ENCODE measurements at regions not wholly inside any gene's neighbourhood (a gene's known extent, or its start where the extent isn't known, plus 50 kb on each side); places are given as distances from the start of the nearest gene placed in this dataset.

DNA sequence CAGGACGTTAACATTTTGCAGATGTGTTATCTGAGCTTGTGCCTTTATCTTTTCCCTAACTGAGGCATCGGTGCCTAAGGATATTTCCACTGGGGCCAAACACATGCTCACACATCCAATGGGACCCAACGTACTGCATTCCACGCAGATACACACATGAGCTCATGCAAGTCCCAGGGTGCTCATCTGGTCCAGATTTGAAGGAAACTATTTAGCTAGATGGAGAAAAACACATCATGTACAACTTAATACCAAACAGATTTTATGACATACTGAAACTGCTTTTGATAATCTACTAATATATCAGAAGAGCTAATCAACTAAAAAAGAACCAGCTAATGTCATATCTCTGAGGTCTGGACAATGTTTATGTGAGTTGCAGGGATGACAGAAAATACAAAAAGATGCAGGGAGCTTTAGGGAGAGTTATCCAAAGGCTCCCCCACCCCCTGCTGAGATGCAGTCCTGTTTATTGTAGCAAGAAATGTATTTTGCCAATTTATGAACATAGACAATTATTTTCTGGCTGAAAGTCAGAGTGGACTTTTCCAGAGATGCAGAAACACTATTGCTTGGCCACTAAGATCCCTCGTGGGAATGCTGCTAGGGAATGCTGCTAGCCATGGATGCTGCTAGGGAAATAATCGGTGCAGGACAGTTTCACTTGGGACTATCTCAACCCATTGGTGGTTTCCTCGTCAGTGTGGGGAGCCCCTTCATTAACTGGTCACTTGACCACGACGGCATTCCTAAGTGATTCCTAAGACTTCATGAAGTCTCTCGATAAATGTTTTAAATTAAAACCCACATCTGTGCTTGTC, 172.8 kb downstream of the SMIM20 start:
- Histone ChIP-seq H3K4me3 (no peak overlapping the region), H3K27ac (peak overlapping the region in 3 of 21 experiments; percentile 6 to 70 (median 47))

DNA sequence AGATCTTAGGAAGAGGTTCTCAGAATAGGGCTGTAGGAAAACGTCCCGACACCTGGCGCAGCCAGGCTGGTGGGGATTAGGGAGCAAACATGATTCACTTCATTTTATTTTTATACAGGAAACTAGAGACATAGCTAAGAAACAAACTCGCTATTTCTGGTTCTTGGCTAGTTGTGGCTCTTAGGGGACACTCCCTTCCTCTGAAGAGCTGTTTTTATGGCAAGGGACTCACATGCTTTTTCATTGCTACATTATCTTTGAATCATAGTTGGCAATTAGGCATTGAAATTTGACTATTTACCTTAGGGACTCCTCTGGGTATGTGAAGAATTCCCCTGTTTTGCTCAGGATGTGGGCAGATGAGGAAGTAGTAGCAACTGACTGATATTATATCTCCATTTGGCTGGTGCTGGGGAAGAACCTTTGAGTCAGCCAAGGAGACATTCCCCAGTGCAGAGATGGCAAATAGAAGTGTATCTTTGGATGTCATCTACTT, 174.5 kb downstream of the SMIM20 start:
- Histone ChIP-seq H3K27ac (peak overlapping the region in 12 of 21 experiments; percentile 2 to 70 (median 42)), H3K4me3 (no peak overlapping the region)

DNA sequence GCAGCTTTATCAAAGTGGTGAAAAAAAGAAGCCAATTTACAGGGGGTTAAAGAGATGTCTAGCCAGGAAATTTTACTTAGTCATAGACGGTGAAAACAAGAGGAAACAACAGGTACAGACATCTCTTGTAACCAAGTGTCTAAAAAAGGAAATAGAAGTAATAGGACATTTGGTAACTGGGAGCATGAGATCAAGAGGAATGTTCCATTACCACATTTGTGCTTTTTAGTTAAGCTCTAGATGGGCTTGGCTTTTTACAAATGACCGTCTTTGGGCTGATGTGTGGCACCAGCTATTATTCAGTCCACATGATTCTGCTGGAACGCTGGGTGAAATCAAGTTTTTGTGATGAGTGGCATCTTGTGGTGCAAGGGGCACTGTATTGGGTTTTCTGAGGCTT, 179.5 kb downstream of the SMIM20 start:
- Histone ChIP-seq H3K4me3 (no peak overlapping the region), H3K27ac (peak overlapping the region in 3 of 21 experiments; percentile 38 to 58 (median 50))

DNA sequence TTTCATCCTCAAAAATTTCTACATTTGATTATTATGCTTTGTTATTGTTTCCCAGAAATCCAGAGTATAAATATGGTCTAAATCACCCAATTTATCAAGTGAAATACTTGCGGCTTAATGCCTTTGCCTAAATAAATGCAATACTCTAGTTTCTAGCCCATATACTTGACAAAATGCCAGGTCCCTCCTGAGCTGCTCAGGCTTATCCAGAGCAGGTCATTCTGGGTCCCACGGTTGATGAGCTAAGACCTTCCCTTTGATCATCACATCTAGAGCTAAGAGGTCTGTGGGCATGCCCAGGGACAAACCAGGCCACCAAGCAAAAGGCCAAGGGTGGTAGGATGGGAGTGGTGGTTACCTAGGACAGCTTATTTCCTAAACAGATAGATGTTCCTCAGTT, 180.1 kb downstream of the SMIM20 start:
- peak overlapping the region in 3 of 21 experiments; percentile 13 to 58 (median 50) for H3K27ac ChIP-seq
- no peak overlapping the region for H3K4me3 ChIP-seq

DNA sequence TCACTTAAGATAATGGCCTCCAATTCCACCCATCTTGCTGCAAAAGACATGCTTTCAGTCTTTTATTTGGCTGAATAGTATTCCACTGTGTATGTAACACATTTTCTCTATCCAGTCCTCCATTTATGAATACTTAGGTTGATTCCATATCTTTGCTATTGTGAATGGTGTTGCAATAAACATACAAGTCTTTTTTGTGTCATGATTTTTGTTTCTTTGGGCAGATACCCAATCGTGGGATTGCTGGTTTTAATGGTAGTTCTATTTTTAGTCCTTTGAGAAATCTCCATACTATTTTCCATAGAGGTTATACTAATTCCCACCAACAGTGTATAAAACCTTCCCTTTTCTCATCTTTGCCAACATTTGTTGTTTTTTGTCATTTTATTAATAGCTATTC, 180.9 kb downstream of the SMIM20 start:
- Histone ChIP-seq H3K27ac (no peak overlapping the region), H3K4me3 (no peak overlapping the region)

DNA sequence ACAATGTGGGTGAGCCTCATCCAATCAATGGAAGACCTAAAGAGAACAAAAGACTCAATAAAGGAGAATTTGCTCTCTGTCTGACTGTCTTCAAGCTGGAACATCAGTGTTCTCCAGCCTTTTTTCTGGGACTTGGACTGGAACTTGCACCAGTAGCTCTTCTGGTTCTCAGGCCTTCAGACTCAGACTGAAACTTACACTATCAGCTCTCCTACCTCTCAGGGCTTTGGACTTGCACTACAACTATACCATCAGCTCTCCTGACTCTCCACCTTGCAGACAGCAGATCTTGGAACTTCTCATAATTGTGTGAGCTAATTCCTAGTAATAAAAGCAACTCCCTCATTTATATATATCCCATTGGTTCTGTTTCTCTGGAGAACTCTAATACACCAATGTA, 185.9 kb downstream of the SMIM20 start:
- Histone ChIP-seq H3K4me3 (no peak overlapping the region), H3K27ac (no peak overlapping the region)

DNA sequence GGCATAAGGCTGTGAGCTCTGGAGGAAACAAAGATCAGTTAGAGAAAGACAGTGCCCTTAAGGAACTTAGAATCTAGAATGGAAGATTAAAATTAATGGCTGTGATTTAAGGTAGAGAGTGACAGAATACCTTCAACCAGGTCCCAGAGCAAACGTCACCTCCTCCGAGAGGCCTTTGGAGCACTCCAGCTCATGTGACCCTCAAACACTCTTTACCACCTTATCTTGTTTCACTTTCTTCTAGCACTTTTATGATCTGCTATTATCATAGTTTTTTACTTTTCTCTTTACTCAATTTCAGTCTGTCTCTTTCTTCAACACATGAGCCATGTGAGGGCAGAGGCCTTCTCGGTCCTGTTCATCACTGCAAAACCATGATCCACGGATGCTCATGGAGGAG, 187.0 kb downstream of the SMIM20 start:
- no peak overlapping the region for H3K27ac ChIP-seq
- H3K4me3 ChIP-seq, result no peak overlapping the region

DNA sequence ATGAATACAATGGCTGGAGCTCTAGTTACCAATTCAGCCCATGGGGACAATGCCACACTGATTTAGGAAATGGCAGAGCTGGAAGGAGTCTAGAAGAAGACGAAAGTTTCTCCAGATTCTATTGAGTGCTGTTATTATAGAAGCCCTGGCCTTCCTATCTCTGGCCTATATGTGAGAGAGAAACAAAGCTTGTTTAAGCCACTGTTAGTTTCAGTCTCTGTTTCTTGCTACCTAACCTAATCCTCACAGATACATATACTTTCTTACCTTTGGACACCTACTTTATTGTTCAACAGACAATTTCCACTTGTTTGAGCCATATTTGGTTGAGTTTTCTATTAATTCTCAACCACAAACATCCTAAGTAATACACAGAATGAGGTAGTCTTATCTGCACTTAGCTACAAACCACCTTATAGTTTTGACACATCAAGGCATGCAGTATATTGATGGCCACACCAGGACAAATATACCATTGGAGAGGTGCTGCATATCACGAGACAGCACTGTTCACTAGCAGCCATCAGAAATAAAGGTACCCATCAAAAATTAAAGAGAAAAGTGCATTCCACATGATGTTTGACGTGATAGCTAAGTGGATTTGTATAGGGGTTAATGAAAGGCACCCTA, 190.2 kb downstream of the SMIM20 start:
- no peak overlapping the region for H3K27ac ChIP-seq

DNA sequence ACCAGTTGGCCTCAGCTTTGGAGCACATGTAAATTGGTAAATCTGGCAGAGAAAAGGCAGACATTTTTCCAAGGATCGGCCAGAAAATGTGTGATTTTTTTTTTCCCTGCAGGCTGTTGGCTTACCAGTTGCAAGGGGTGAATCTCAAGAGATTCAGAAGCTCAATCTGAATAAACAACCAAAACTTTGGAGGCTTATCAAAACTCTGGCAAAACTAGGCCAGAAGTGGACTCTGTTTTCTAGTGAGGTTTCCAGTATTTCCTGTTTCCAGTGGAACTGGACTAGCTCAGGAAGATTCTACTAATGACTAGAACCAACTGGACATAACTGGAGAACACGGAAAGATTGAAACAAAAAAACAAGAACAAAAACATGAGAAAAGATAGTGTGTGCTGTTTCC, 191.3 kb downstream of the SMIM20 start:
- H3K27ac ChIP-seq, result no peak overlapping the region
- H3K4me3 ChIP-seq, result no peak overlapping the region

More for the DNA sequence above, 190.2 kb downstream of the SMIM20 start:
- no peak overlapping the region for H3K4me3 ChIP-seq

DNA sequence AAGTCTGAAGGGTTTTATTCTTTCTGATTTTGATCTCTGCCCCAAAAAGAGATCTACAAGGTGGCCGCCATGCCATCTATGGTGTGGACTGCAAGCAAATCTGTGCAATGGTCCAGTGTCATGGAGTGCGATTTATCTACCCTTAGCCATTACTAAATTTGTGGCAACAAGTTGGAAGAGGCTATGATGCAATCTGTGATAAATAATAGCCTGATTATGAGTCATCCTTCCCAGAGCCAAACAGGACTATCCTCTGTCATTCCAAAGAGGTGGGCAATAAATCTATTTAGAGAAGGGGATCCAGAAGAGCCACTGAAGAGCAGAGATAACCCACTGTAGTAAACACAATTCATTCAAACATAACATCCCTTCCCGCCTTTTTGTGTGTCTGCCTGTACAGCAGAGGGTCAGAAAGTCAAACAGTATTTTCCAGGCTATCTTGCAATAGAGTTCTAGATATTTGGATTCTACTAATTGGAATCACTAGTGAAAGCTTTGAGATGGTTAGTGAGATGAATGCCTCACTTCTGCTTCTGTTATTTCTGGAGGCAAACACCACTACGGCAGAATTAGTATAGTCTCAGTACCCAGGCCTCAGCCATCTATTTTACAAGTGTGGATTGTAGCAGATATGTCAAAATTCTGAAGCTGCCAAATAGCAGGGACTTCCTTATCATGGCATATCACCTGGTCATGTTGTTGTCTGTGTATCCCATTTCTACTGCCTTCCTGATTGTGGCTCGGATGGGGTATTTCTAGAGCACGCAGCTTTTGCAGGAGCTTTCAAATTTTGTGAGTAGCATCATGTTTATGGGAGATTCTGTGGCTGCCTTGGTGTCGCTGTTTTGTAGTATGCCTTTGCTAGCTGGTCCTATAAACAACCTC, 192.0 kb downstream of the SMIM20 start:
- no peak overlapping the region for H3K4me3 ChIP-seq
- H3K27ac ChIP-seq, result no peak overlapping the region

DNA sequence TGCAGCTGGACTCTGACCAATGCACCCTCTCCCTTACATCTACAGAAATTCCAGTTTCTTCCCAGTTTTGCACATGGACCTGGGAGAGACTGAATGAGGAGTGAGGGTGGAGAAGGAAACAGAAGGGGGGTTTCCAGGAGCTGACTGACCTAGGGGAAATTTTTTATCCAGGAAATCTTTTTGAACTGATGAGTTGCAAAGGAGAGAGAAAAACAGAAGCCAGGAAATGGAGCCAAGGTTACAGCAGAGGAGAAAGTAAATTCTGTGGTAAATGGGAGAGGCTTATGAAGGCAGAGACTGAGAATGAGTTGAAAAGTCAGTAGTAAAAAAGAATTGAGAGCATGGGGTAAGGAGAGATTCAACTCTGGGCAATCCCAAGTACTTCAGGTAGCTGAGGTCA, 192.8 kb downstream of the SMIM20 start:
- H3K27ac ChIP-seq, result no peak overlapping the region
- H3K4me3 ChIP-seq, result no peak overlapping the region

DNA sequence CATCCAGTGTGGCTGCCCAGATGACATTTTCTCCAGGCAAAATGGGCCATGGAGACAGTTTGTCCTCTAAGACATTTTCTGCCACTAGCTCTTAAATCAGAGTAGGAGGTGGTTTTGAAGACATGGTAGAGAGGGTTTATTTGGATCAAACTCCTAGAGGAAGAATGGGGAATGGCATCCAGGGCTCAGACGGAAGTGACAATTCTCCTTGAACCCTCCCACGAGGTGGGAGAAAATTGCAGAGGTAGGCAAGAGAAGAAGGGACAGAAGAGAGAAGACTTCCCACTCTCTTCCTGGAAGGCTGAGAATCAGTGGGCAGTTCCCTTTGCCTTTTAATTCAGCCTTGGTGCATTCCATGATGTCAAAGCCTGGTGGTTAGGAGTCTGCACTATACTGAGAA, 194.0 kb downstream of the SMIM20 start:
- Histone ChIP-seq H3K4me3 (no peak overlapping the region), H3K27ac (no peak overlapping the region)

DNA sequence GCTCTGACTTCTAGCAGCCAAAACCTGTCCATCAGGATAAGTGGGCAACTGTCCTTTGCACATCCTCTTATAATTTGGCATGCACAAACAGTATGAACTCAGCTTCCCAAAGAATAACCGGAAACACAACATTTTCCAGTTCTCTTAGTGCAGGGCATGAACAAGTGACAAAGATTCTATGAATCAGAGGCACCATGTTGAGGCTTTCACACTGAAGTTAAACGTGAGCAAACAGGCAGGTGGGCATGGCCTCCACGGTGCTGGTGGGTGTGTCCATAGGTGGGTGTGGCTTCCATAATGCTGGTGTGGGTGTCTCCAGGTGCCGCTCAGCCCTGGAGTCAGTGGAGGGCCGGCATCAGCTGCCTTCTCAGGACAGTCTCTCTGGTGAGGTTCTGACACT, 196.5 kb downstream of the SMIM20 start:
- Histone ChIP-seq H3K4me3 (no peak overlapping the region), H3K27ac (no peak overlapping the region)

DNA sequence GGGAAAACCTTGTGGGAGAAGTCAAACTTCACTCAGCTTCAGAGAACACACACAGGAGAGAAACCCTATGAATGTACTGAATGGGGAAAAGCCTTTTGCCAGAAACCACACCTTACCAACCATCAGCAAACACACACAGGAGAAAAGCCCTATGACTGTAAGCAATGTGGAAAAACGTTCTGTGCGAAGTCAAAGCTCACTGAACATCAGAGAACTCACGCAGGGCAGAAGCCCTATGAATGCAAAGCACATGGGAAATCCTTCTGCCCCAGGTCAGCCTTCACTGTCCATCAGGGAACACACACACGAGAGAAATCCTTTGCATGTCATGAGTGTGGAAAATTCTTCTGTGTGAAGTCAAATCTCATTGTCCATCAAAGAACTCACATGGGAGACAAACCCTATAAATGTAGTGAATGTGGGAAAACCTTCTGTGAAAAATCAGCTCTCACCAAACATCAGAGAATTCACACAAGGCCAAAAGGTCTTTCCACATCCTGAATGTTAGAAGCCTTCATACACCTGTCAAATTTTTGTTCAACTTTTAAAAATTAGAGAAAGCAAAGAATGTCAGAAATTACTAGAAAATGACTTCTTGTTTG, 199.4 kb downstream of the SMIM20 start:
- Histone ChIP-seq H3K4me3 (no peak overlapping the region), H3K27ac (no peak overlapping the region)

DNA sequence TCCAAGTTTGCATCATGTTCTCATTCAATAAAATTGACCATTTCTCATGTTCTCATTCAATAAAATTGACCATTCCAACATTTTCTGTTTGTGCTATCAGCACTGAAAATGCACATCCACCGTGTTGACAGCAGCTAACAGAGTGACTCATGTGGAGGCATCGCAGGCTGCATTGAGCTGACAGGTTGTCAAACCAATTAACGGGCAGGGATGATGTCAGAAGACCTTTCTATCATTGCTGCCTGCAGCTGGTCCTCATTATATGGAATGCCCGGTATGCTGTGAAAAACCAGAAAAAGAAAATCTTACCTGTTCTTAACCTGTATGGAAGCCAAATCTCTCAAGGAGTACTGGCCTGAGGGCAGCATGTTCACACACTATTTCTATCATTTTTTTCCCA, 202.0 kb downstream of the SMIM20 start:
- no peak overlapping the region for H3K4me3 ChIP-seq
- H3K27ac ChIP-seq, result no peak overlapping the region

DNA sequence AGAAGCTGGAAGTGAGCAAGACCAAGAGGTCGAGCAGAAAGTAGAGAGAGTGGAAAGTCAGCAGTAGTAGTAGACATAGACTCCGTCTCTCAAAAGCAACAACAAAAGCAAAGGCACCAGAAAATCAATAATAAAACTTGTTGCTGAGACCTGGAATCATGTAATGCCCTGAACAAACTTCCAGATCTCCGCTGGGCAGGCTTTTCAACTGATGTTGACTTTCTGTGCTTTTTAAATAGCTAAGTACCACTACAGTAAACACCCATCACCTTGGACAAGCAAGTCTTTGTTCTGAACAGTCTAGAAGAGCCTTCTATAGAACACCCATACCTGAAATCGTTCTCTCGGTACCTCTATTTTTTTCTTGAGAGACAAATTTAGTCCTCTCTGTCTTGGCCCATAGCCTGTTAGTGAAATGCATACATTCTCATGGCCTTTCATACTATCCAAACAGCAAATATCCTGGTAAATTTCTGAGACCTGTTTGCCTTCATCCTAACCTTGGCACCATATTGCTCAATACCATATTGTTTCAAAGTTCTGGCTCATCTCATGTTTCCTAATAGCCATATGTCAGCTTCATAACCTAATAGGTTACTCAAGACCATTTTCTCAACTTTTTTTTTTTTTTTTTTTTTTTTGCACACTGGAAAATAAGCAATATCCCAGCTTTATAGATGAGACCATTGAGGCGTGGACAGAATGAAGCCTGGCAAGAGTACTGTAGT, 200.6 kb upstream of the RBPJ start:
- no peak overlapping the region for H3K27ac ChIP-seq

DNA sequence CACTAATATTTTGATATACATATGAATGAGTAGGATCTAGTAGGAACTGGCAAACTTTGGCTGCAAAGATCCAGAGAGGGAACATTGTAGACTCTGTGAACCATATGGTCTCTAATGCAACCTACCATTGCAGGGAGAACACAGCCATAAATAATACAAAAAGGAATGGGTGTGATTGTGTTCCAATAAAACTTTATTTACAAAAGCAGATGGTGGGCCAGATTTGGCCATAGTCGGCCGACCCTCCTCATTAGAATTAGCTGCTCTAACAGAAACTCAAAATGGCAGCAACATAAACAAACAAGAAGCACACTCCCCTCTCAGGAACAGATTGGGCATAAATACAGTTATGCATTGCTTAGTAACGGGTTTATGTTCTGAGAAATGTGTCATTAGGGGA, 198.1 kb upstream of the RBPJ start:
- no peak overlapping the region for H3K27ac ChIP-seq
- H3K4me3 ChIP-seq, result no peak overlapping the region

More for the DNA sequence above, 200.6 kb upstream of the RBPJ start:
- H3K4me3 ChIP-seq, result no peak overlapping the region

DNA sequence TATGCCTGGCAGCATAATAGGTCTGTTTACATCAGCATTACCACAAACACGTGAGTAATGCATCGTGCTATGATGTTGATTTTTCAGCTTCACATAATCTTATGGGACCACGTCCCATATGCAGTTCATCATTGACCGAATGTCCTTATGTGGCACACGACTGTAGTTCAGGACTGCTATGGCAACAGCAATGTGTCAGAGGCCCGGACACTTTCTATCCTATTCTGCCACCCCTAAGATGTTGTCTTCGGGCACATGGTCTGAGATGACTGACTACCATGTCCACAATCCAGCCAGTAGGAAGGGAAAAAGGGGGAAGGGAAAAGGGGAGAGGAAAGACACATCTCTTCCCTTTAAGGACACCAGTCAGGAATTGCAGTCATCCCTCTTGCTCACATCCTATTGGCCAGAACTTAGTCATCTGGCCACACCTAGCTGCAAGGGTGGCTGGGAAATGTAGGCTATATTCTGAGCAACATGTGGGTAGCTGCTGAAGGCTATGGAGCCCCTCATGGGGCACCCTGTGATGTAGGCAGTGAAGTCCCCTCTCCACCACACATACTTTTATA, 196.0 kb upstream of the RBPJ start:
- no peak overlapping the region for H3K27ac ChIP-seq
- no peak overlapping the region for H3K4me3 ChIP-seq

DNA sequence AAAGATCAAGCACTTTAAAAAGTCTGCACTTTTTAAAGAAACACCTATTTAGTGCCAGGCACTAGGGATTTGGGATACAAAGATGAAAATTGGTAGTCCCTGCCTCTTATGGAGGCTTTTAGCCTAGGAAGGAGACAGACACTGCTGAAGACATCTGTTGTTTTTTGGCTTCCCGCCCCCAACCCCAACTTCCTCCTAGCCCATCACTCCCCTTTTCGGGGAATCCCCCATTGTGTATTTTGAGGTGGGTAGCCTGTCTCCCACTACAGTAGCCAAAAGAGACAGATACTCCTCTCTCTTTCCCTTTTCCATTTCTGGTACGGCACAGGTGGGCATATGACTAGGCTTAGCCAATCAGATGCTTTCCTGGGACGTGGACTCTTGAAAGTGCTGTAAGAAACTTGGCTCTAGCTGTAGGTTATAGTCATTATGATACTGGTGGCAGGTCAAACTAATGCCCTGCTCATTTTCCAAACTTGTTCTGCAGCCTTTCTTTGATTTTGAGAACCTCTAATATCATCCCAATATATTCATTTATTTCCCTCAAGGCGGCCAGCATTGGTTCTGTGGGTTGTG, 194.6 kb upstream of the RBPJ start:
- Histone ChIP-seq H3K27ac (no peak overlapping the region), H3K4me3 (no peak overlapping the region)

Data from skin epidermis (tissue), 12 donors.